GM12874 (cell line): ENCODE measurements at regions not wholly inside any gene's neighbourhood (a gene's known extent, or its start where the extent isn't known, plus 50 kb on each side); places are given as distances from the start of the nearest gene placed in this dataset.

ENCODE experiments used
- TF ChIP-seq, protein P1 (sequence below): IDR thresholded peaks from 2 replicates; pipeline ENCODE4 v1.5.1; 2011; ENCODE audit warnings: low read depth, mild to moderate bottlenecking, control low read depth, low read length, moderate library complexity; ENCODE audit not compliant: insufficient read depth

DNA sequence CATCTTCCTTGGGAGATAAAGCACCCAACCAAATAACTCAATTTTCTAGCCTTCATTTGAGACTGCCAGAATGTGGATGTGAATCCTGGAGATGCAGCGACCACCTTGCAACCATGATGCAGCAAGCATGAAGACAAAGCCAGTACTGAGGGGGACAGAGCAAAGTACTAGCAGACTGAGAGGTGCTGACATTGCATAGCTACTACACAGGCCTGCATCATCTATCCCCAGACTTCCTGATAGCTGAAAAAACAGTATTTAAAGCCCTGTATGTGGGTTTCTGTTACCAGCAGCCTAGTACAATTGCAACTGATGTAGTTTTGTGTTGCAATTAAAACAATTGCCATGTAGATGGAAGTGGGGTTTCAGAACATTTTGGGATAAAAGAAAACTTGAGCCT is 146.3 kb upstream of the VEPH1 start:
- TF ChIP-seq, protein P1, sequence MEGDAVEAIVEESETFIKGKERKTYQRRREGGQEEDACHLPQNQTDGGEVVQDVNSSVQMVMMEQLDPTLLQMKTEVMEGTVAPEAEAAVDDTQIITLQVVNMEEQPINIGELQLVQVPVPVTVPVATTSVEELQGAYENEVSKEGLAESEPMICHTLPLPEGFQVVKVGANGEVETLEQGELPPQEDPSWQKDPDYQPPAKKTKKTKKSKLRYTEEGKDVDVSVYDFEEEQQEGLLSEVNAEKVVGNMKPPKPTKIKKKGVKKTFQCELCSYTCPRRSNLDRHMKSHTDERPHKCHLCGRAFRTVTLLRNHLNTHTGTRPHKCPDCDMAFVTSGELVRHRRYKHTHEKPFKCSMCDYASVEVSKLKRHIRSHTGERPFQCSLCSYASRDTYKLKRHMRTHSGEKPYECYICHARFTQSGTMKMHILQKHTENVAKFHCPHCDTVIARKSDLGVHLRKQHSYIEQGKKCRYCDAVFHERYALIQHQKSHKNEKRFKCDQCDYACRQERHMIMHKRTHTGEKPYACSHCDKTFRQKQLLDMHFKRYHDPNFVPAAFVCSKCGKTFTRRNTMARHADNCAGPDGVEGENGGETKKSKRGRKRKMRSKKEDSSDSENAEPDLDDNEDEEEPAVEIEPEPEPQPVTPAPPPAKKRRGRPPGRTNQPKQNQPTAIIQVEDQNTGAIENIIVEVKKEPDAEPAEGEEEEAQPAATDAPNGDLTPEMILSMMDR = no peak

DNA sequence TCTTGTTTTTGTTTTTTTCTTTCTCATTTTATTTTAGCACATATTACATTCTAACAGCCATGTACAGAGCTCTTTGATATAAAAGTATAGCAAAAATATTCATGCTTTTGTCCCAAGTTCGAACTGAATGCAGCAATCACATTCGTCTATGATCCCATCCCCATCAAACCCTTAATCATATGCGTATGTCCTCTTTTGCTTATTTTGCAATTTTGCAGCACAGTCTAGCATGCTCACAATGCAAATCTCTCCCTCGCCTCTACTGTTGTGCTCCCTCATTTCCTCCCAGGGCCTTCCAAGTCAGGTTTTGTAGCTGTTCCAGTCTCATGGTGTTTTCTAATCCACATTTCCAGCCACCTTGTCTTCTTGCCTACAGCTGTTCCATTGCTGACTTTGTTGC is 144.6 kb upstream of the VEPH1 start:
- TF ChIP-seq, protein P1 = no peak

DNA sequence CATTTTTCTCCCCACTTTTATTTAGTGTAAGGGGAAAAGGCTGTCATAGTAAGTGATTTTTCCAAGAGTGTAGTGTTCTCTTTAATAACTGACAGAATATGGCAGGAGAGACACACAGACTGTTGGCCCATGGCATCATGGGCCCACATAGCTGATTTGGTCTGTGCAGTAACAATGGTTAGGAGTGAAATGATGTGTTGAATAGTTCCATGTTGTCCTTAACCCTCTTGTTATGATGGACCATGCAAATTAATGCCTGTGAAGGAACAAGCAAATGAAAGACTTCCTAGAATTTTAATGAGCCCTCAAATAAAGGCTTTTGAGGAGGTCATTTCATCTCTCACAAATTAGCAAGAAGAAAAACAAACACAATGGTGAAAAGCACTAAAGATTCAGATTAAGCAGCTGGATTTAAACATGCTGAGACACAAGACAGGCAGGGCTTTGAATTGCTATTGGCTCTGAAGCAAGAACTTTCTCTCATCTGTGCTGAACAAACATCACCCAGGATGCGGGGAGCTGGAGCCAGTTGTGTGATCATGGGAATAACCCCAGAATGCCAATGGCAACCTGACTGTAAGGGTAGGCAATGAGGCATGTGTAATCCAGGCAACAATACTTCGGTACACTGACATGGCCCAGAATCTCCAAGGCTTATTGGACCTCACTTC is 136.7 kb upstream of the VEPH1 start:
- TF ChIP-seq, protein P1 = no peak

DNA sequence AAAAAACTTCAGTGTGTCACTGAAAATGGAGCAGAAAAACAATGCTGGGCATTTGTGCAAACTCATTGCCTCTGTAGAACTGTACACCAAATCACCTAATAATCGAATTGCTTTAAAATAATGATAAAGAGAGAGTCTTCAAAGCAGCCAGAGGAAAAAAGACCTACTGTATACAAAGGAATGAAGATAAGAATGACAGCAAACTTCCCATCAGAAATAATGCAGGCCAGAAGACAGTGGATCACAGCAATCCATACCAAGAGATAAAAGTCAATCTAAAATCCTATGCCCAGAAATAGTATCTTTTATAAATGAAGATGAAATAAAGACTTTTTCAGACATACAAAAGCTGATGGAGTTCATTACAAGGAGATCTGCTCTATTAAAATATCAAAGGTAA is 134.7 kb upstream of the VEPH1 start:
- TF ChIP-seq, protein P1 = no peak

DNA sequence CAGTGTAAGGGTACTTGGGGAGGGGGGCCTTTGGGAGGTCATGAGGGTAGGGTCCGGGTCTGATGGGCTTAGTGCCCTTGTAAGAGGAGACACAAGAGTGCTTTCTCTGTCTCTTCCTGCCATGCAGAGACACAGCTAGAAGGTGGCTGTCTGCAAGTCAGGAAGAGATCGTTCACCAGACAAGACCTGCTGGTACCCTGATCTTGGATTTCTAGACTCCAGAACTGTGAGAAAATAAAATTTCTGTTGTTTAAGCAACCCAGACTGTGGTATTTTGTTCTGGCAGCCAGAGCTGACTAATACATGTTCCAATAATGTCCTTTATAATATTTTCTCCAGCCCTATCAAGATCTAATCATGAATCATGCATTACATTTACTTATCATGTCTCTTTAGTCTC is 130.0 kb upstream of the VEPH1 start:
- TF ChIP-seq, protein P1 = no peak

DNA sequence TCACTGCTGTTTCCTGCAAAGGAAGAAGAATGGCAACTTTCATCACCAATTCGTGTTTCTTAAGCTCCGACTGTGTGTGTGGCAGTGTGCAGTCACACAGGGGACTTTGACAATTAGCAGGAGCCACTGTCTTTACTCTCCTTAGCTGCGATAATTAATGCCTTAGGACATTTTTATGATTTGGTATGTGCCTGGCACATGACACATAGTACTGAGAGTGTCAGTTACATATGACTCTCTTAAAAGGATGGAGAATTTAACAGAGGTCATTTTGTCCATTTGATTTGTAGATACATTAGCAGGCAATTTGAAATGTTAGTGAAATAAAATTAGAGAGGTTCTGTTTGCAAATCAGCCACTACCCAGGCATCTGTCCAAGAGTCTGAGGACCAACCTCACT is 128.9 kb upstream of the VEPH1 start:
- TF ChIP-seq, protein P1 = no peak

DNA sequence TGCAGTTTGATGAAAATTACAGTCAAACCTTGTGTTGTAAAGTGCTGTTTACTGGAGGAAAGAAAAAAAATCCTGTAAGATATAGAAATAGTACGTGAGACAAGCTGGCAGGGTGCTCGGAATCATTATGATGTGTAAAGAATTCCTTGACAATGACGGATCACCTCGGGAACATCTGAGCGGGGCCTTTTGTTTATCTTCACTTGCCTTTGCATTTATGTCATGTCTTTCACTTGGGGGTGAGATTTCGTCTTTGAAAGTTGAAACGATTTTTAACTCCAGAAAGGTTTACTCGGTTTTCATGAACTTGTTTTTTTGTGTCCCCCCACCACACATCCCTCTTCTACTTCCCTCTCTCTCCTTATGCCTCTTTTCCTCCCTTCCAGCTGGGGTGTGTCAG is 128.3 kb upstream of the VEPH1 start:
- TF ChIP-seq, protein P1 = no peak
